ENCODE measurements at regions not wholly inside any gene's neighbourhood (a gene's known extent, or its start where the extent isn't known, plus 50 kb on each side); places are given as distances from the start of the nearest gene placed in this dataset.

DNA sequence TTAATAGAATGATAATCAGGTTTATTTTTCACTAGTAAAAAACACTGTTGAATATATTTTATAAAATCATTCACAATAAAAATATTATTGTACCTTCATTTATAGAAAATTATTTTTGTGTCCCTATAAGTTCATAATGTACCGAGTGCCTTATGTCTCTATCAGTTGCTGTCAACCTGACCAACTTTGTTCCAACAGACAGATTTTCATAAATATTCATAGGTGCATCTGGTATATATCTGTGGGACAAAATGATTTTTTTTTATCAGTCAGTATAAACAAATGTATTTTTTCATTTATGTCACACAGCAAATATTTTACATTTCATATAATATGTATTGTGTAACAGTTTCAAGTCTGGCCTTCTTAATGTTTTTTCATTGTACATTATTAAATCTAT lies 195.9 kb downstream of the HGF start:
- TF ChIP-seq, protein P1, sequence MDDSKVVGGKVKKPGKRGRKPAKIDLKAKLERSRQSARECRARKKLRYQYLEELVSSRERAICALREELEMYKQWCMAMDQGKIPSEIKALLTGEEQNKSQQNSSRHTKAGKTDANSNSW (CRISPR knock-in tag; IDR thresholded peaks at IDR 0.05; ENCODE audit: borderline replicate concordance) = no peak
- TF ChIP-seq POLR2A (IDR thresholded peaks at IDR 0.05; ENCODE audit: insufficient read depth in 1 of 2, low read depth in 2 of 2, low read length in 2 of 2) = no peak
- TF ChIP-seq ZNF337 (CRISPR knock-in tag; IDR thresholded peaks at IDR 0.05; ENCODE audit: borderline replicate concordance, low read depth) = no peak
- TF ChIP-seq, protein P2, sequence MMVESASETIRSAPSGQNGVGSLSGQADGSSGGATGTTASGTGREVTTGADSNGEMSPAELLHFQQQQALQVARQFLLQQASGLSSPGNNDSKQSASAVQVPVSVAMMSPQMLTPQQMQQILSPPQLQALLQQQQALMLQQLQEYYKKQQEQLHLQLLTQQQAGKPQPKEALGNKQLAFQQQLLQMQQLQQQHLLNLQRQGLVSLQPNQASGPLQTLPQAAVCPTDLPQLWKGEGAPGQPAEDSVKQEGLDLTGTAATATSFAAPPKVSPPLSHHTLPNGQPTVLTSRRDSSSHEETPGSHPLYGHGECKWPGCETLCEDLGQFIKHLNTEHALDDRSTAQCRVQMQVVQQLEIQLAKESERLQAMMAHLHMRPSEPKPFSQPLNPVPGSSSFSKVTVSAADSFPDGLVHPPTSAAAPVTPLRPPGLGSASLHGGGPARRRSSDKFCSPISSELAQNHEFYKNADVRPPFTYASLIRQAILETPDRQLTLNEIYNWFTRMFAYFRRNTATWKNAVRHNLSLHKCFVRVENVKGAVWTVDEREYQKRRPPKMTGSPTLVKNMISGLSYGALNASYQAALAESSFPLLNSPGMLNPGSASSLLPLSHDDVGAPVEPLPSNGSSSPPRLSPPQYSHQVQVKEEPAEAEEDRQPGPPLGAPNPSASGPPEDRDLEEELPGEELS (CRISPR knock-in tag; IDR thresholded peaks at IDR 0.05) = no peak
- no peak for TF ChIP-seq SUZ12 (IDR thresholded peaks at IDR 0.05; ENCODE audit: low read depth, low read length)
- TF ChIP-seq, protein P3, sequence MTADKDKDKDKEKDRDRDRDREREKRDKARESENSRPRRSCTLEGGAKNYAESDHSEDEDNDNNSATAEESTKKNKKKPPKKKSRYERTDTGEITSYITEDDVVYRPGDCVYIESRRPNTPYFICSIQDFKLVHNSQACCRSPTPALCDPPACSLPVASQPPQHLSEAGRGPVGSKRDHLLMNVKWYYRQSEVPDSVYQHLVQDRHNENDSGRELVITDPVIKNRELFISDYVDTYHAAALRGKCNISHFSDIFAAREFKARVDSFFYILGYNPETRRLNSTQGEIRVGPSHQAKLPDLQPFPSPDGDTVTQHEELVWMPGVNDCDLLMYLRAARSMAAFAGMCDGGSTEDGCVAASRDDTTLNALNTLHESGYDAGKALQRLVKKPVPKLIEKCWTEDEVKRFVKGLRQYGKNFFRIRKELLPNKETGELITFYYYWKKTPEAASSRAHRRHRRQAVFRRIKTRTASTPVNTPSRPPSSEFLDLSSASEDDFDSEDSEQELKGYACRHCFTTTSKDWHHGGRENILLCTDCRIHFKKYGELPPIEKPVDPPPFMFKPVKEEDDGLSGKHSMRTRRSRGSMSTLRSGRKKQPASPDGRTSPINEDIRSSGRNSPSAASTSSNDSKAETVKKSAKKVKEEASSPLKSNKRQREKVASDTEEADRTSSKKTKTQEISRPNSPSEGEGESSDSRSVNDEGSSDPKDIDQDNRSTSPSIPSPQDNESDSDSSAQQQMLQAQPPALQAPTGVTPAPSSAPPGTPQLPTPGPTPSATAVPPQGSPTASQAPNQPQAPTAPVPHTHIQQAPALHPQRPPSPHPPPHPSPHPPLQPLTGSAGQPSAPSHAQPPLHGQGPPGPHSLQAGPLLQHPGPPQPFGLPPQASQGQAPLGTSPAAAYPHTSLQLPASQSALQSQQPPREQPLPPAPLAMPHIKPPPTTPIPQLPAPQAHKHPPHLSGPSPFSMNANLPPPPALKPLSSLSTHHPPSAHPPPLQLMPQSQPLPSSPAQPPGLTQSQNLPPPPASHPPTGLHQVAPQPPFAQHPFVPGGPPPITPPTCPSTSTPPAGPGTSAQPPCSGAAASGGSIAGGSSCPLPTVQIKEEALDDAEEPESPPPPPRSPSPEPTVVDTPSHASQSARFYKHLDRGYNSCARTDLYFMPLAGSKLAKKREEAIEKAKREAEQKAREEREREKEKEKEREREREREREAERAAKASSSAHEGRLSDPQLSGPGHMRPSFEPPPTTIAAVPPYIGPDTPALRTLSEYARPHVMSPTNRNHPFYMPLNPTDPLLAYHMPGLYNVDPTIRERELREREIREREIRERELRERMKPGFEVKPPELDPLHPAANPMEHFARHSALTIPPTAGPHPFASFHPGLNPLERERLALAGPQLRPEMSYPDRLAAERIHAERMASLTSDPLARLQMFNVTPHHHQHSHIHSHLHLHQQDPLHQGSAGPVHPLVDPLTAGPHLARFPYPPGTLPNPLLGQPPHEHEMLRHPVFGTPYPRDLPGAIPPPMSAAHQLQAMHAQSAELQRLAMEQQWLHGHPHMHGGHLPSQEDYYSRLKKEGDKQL (CRISPR knock-in tag; IDR thresholded peaks at IDR 0.05; ENCODE audit: low read depth) = no peak
- TF ChIP-seq GFI1 (CRISPR knock-in tag; IDR thresholded peaks at IDR 0.05; ENCODE audit: borderline replicate concordance) = no peak
- TF ChIP-seq CHD2 (IDR thresholded peaks at IDR 0.05; ENCODE audit: low read depth, low read length) = no peak
- no peak for TF ChIP-seq NFIC (IDR thresholded peaks at IDR 0.05; ENCODE audit: low read length)
- TF ChIP-seq MXD4 (CRISPR knock-in tag; IDR thresholded peaks at IDR 0.05) = no peak
- TF ChIP-seq, protein P4, sequence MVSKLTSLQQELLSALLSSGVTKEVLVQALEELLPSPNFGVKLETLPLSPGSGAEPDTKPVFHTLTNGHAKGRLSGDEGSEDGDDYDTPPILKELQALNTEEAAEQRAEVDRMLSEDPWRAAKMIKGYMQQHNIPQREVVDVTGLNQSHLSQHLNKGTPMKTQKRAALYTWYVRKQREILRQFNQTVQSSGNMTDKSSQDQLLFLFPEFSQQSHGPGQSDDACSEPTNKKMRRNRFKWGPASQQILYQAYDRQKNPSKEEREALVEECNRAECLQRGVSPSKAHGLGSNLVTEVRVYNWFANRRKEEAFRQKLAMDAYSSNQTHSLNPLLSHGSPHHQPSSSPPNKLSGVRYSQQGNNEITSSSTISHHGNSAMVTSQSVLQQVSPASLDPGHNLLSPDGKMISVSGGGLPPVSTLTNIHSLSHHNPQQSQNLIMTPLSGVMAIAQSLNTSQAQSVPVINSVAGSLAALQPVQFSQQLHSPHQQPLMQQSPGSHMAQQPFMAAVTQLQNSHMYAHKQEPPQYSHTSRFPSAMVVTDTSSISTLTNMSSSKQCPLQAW (CRISPR knock-in tag; IDR thresholded peaks at IDR 0.05) = no peak
- no peak for TF ChIP-seq HNRNPH1 (optimal IDR thresholded peaks at IDR 0.05; ENCODE audit: low read depth, low read length)
- no peak for TF ChIP-seq TCF7L2 (IDR thresholded peaks at IDR 0.05; ENCODE audit: low read depth, low read length)

All from HepG2 (cell line).